ENCODE measurements at regions not wholly inside any gene's neighbourhood (a gene's known extent, or its start where the extent isn't known, plus 50 kb on each side); places are given as distances from the start of the nearest gene placed in this dataset.

DNA sequence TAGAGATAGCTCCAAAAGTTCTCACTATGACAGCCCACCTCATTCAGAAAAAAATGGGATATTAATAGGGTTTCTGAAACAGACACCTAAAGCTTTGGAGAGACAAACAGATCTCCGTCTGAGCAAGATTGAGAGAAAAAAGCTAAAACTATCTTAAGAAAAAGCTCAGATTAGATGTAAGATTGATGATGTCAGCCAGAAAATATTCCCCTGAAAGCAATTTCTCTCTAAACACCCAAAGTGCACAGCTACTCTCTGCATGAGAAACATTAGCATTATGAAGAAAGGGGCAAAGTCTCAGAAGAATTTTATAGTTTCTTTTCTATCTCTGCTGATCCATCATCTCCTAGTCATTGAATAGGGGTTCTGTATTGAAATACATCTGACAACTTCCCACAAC lies 148.9 kb downstream of the ZNF737 start:
- Mint-ChIP-seq H3K27ac (no peak overlapping the region), H3K36me3 (ENCODE audit: low read depth) (peaks cover 67% of the 10 kb centered on the region), H3K4me3 (no peak overlapping the region), H3K9me3 (no peaks in the 10 kb centered on the region), H3K27me3 (no peaks in the 10 kb centered on the region), H3K4me1 (ENCODE audit: low read depth) (peaks cover 5% of the 10 kb centered on the region)
- no peak for TF ChIP-seq CTCF (IDR thresholded peaks at IDR 0.05)
- POLR2A ChIA-PET, result no interaction called here
- DNase-seq (no peak), ATAC-seq (no peak)
- intact Hi-C loops (cut with micrococcal nuclease), result no loop called here
- CTCF ChIA-PET, result no interaction called here

- intact Hi-C loops (cut with micrococcal nuclease), result no loop called here
- no peak overlapping the region for H3K4me3 Mint-ChIP-seq
- ChIA-PET CTCF (no interaction called here), POLR2A (no interaction called here)
- H3K27me3 Mint-ChIP-seq, result no peaks in the 10 kb centered on the region
- TF ChIP-seq CTCF (IDR thresholded peaks at IDR 0.05), result no peak
- DNase-seq (no peak), ATAC-seq (no peak)
- peaks cover 2% of the 10 kb centered on the region for H3K4me1 Mint-ChIP-seq (ENCODE audit: low read depth)
- peaks cover 2% of the 10 kb centered on the region for H3K9me3 Mint-ChIP-seq
- H3K27ac Mint-ChIP-seq, result no peak overlapping the region
- H3K36me3 Mint-ChIP-seq (ENCODE audit: low read depth), result peaks cover 62% of the 10 kb centered on the region
Measured at GRCh38 chr19:20414120-20414519, 151.5 kb downstream of the ZNF737 start.

DNA sequence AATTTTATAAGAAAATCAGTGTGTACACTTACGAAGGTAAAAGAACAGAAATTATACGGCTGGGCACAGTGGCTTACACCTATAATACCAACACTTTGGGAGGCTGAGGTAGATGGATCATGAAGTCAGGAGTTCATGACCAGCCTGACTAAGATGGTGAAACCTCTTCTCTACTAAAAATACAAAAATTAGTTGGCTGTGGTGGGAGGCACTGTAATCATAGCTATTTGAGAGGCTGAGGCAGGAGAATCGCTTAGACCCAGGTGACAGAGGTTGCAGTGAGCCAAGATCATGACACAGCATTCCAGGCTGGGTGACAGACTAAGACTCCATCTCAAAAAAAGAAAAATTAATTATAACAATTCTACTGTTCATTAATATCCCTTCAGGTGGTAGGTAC lies 151.9 kb downstream of the ZNF737 start:
- peaks cover 2% of the 10 kb centered on the region for H3K9me3 Mint-ChIP-seq
- CTCF ChIA-PET, result no interaction called here
- DNase-seq, result no peak
- no peaks in the 10 kb centered on the region for H3K27me3 Mint-ChIP-seq
- H3K27ac Mint-ChIP-seq, result no peak overlapping the region
- intact Hi-C loops (cut with micrococcal nuclease), result no loop called here
- H3K4me1 Mint-ChIP-seq (ENCODE audit: low read depth), result peaks cover 2% of the 10 kb centered on the region
- no peak for TF ChIP-seq CTCF (IDR thresholded peaks at IDR 0.05)
- H3K36me3 Mint-ChIP-seq (ENCODE audit: low read depth), result peaks cover 63% of the 10 kb centered on the region
- POLR2A ChIA-PET, result no interaction called here
- ATAC-seq, result no peak
- no peak overlapping the region for H3K4me3 Mint-ChIP-seq

DNA sequence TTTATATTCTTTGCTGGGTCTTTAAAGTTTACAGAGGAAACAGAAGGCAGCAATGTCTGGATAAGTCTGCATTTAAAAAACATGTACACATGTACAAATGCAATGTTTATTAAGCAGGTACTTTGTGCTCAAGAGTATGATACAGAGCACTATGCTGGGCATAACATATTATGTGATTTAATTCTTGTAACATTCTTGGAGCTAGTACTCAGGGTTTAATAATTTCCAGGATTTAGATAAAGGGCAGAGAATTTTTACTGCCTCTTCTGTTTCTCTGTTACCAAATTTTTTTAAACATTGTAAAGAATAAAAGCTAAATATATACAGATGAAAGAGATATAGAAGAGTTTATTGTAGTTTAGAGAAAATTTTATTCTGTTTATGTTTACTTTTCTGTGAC lies 152.7 kb downstream of the ZNF737 start:
- ATAC-seq (no peak), DNase-seq (no peak)
- Mint-ChIP-seq H3K36me3 (ENCODE audit: low read depth) (peaks cover 64% of the 10 kb centered on the region), H3K4me1 (ENCODE audit: low read depth) (peaks cover 2% of the 10 kb centered on the region), H3K27me3 (no peaks in the 10 kb centered on the region), H3K27ac (no peak overlapping the region), H3K9me3 (peaks cover 2% of the 10 kb centered on the region), H3K4me3 (no peak overlapping the region)
- TF ChIP-seq CTCF (IDR thresholded peaks at IDR 0.05), result no peak
- intact Hi-C loops (cut with micrococcal nuclease), result no loop called here
- ChIA-PET POLR2A (interaction anchor here (0.9 kb wide), 1 partner anchor 36 kb away, joined by 3 read pairs; no protein-coding TSS in a partner anchor), CTCF (no interaction called here)

DNA sequence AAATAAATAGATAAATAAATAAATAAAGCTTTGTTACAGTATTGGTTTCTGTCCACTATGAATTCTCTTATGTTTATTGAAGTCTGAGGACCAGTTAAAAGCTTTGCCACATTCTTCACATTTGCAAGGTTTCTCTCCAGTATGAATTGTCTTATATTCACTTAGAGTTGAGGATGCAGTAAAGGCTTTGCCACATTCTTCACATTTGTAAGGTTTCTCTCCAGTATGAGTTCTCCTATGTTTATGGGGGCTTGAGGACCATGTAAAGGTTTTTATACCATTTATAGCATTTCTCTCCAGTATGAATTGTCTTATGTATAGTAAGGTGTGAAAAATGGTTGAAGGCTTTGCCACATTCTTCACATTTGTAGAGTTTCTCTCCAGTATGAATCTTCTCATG lies 168.3 kb downstream of the ZNF737 start:
- ChIA-PET POLR2A (no interaction called here), CTCF (no interaction called here)
- TF ChIP-seq CTCF (IDR thresholded peaks at IDR 0.05), result no peak
- Mint-ChIP-seq H3K36me3 (ENCODE audit: low read depth) (peaks cover 44% of the 10 kb centered on the region), H3K4me3 (no peak overlapping the region), H3K27ac (no peak overlapping the region), H3K4me1 (ENCODE audit: low read depth) (no peaks in the 10 kb centered on the region), H3K27me3 (no peaks in the 10 kb centered on the region), H3K9me3 (peaks cover 48% of the 10 kb centered on the region)
- DNase-seq (no peak), ATAC-seq (no peak)
- intact Hi-C loops (cut with micrococcal nuclease), result no loop called here
